ENCODE measurements at regions not wholly inside any gene's neighbourhood (a gene's known extent, or its start where the extent isn't known, plus 50 kb on each side); places are given as distances from the start of the nearest gene placed in this dataset.

- H3K4me2 ChIP-seq (ENCODE audit: unreplicated experiment) = no peak overlapping the region
- no peaks in the 10 kb centered on the region for H3K79me2 ChIP-seq (ENCODE audit: insufficient read depth)
- no peaks in the 10 kb centered on the region for H3K9me2 ChIP-seq (ENCODE audit: insufficient read depth)
- peaks cover 20% of the 10 kb centered on the region for H3K4me1 ChIP-seq (ENCODE audit: insufficient read depth)
- 0 out of 2 replicates have a peak, but pooled peaks cover 9% of the 10 kb centered on the region for H3F3A ChIP-seq (ENCODE audit: insufficient read depth)
- H3K36me3 ChIP-seq (ENCODE audit: low read depth) = no peaks in the 10 kb centered on the region
- no peak overlapping the region for H3K4me3 ChIP-seq
- no peaks in the 10 kb centered on the region for H3K27me3 ChIP-seq (replicated peaks; ENCODE audit: insufficient read depth)
- in situ Hi-C loops (cut with MboI) = no loop called here
- no peak overlapping the region for H3K27ac ChIP-seq
- no peak overlapping the region for H3K9ac ChIP-seq
- WGBS, 2 experiments (ENCODE audit: low coverage in 1 of 2, low lambda C conversion rate in 2 of 2, missing lambda C conversion rate in 2 of 2) = 100% methylated on average over 1 of the region's 1 CpG
- TF ChIP-seq EZH2phosphoT487 (IDR thresholded peaks at IDR 0.05; ENCODE audit: insufficient read depth, low read depth) (no peak), EZH2 (IDR thresholded peaks at IDR 0.05; ENCODE audit: insufficient read depth, poor library complexity, severe bottlenecking) (no peak)
- no peaks in the 10 kb centered on the region for H3K9me3 ChIP-seq (ENCODE audit: low read depth)
- H4K20me1 ChIP-seq (ENCODE audit: insufficient read depth) = no peaks in the 10 kb centered on the region
- DNase-seq = no peak
- no peak overlapping the region for H2AFZ ChIP-seq
These were observed 104.9 kb upstream of the TNIP3 start for GRCh38 chr4:121269001-121269400.

DNA sequence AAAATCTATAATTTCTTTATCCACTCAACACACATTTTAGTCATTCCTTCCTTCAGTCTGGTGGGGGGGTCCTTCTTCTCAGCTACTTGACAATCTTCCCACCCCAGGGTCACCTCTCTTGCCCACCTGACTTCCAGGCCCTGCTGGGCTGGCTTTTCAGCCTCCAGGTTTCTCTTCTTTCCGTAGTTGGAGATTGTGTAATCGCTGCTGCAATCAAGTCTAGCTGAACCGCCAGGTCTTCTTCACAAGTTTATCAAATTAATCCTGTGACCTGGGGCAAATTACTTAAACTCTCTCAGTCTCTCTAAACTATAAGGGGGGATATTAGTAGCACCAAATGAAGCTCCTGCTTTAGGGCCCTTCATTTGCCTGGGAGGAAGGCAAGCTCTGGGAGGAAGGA, 102.9 kb upstream of the TNIP3 start:
- no peak overlapping the region for H2AFZ ChIP-seq
- H3K4me1 ChIP-seq (ENCODE audit: insufficient read depth) = peaks cover 11% of the 10 kb centered on the region
- no peaks in the 10 kb centered on the region for H3K36me3 ChIP-seq (ENCODE audit: low read depth)
- H3K9me2 ChIP-seq (ENCODE audit: insufficient read depth) = no peaks in the 10 kb centered on the region
- no peak for TF ChIP-seq EZH2phosphoT487 (IDR thresholded peaks at IDR 0.05; ENCODE audit: insufficient read depth, low read depth)
- TF ChIP-seq EZH2 (IDR thresholded peaks at IDR 0.05; ENCODE audit: insufficient read depth, poor library complexity, severe bottlenecking) = no peak
- no peak overlapping the region for H3K9ac ChIP-seq
- no peaks in the 10 kb centered on the region for H3K27me3 ChIP-seq (replicated peaks; ENCODE audit: insufficient read depth)
- 0 out of 2 replicates have a peak, but pooled peaks cover 8% of the 10 kb centered on the region for H3F3A ChIP-seq (ENCODE audit: insufficient read depth)
- no peak overlapping the region for H3K27ac ChIP-seq
- no peaks in the 10 kb centered on the region for H4K20me1 ChIP-seq (ENCODE audit: insufficient read depth)
- no peak for DNase-seq
- H3K4me3 ChIP-seq = no peak overlapping the region
- in situ Hi-C loops (cut with MboI) = no loop called here
- H3K9me3 ChIP-seq (ENCODE audit: low read depth) = no peaks in the 10 kb centered on the region
- no peak overlapping the region for H3K4me2 ChIP-seq (ENCODE audit: unreplicated experiment)
- WGBS, 2 experiments (ENCODE audit: low coverage in 1 of 2, low lambda C conversion rate in 2 of 2, missing lambda C conversion rate in 2 of 2) = 79 to 94% methylated on average over 3 of the region's 3 CpGs
- H3K79me2 ChIP-seq (ENCODE audit: insufficient read depth) = no peaks in the 10 kb centered on the region

DNA sequence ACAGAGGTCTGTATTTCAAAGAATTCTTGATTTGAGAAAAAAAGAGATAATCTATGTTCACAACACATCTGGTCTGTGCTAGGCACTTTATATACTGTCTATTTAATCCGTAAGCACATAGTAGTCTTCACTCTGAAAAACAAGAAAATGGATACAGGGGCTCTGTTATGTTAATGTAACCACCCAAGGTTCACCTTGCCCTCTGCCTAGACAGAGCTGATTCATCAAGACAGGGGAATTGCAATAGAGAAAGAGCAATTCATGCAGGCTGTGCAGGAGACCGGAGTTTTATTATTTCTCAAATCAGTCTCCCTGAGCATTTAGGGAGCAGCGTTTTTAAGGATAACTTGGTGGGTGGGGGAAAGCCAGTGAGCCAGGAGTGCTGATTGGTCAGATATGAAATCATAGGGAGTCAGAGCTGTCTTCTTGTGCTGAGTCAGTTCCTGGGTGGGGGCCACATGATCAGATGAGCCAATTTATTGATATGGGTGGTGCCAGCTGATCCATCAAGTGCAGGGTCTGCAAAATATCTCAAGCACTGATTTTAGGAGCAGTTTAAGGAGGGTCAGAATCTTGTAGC, 92.9 kb upstream of the TNIP3 start:
- no peak overlapping the region for H3K4me3 ChIP-seq
- DNase-seq = no peak
- WGBS, 2 experiments (ENCODE audit: low coverage in 1 of 2, low lambda C conversion rate in 2 of 2, missing lambda C conversion rate in 2 of 2) = 74 to 78% methylated on average over 3 of the region's 3 CpGs
- peak overlapping the region; percentile 67 for H3K27ac ChIP-seq
- peaks cover 16% of the 10 kb centered on the region for H3K4me1 ChIP-seq (ENCODE audit: insufficient read depth)
- H3K9me3 ChIP-seq (ENCODE audit: low read depth) = no peaks in the 10 kb centered on the region
- H3K9ac ChIP-seq = no peak overlapping the region
- H3K36me3 ChIP-seq (ENCODE audit: low read depth) = no peaks in the 10 kb centered on the region
- peak overlapping the region; percentile 40 for H3K4me2 ChIP-seq (ENCODE audit: unreplicated experiment)
- no peaks in the 10 kb centered on the region for H3K27me3 ChIP-seq (replicated peaks; ENCODE audit: insufficient read depth)
- H4K20me1 ChIP-seq (ENCODE audit: insufficient read depth) = no peaks in the 10 kb centered on the region
- in situ Hi-C loops (cut with MboI) = loop anchor here (10.0 kb wide), 1 partner anchor 62 kb away; no protein-coding TSS in a partner anchor
- peaks cover 22% of the 10 kb centered on the region for H3F3A ChIP-seq (ENCODE audit: insufficient read depth)
- TF ChIP-seq EZH2phosphoT487 (IDR thresholded peaks at IDR 0.05; ENCODE audit: insufficient read depth, low read depth) (no peak), EZH2 (IDR thresholded peaks at IDR 0.05; ENCODE audit: insufficient read depth, poor library complexity, severe bottlenecking) (no peak)
- no peaks in the 10 kb centered on the region for H3K9me2 ChIP-seq (ENCODE audit: insufficient read depth)
- no peaks in the 10 kb centered on the region for H3K79me2 ChIP-seq (ENCODE audit: insufficient read depth)
- no peak overlapping the region for H2AFZ ChIP-seq

DNA sequence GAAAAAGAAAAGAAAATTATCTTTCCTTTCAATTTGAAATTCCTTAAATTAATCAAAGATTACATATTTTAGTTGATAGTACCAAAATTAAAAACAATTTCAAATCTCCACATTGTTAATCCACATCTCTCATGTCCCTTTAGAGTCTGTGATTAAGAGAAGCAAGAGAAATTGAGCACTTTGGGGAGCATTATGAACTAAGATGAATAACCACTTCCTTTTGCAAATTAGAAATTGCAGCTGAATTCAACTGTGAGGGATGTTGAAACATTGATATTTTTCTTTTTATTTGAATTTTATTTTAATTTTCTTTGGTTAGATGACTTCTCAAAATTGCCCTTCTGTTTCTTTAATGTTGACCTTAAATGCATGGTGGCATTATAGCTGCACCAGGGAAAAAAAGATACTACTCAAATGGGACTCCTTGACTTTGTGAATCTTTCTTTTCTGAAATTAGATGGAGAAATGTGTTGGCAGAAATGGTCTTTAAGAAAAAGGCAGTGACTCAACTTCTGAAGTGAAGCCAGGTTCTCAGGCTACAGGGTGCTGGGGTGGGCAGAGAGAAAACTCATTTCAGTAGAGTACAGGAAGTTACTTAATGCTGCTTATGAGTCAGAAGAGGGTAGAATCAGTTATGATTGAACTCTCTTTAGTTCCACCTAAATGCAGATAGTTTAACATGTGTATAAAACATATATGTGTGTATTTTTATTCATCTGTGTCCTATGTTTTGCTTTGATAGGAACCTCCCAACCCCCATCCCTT, 92.0 kb upstream of the TNIP3 start:
- Histone ChIP-seq H2AFZ (no peak overlapping the region), H3K27me3 (replicated peaks; ENCODE audit: insufficient read depth) (no peaks in the 10 kb centered on the region), H3K9me2 (ENCODE audit: insufficient read depth) (no peaks in the 10 kb centered on the region), H3F3A (ENCODE audit: insufficient read depth) (peaks cover 22% of the 10 kb centered on the region), H3K4me3 (no peak overlapping the region), H3K36me3 (ENCODE audit: low read depth) (no peaks in the 10 kb centered on the region), H3K27ac (peak overlapping the region; percentile 67), H3K9me3 (ENCODE audit: low read depth) (no peaks in the 10 kb centered on the region), H3K4me2 (ENCODE audit: unreplicated experiment) (peak overlapping the region; percentile 67), H4K20me1 (ENCODE audit: insufficient read depth) (no peaks in the 10 kb centered on the region), H3K4me1 (ENCODE audit: insufficient read depth) (peaks cover 16% of the 10 kb centered on the region), H3K79me2 (ENCODE audit: insufficient read depth) (no peaks in the 10 kb centered on the region), H3K9ac (no peak overlapping the region)
- in situ Hi-C loops (cut with MboI) = loop anchor here (10.0 kb wide), 1 partner anchor 61 kb away; no protein-coding TSS in a partner anchor
- no peak for TF ChIP-seq EZH2 (IDR thresholded peaks at IDR 0.05; ENCODE audit: insufficient read depth, poor library complexity, severe bottlenecking)
- no peak for TF ChIP-seq EZH2phosphoT487 (IDR thresholded peaks at IDR 0.05; ENCODE audit: insufficient read depth, low read depth)
- DNase-seq = peak; percentile 95

Data from GM23248 (cell line).